Hepatic stellate cell (primary cell): ENCODE measurements at regions not wholly inside any gene's neighbourhood (a gene's known extent, or its start where the extent isn't known, plus 50 kb on each side); places are given as distances from the start of the nearest gene placed in this dataset.
"Not testable (repeated sequence)": the region's sequence is repeated elsewhere in the genome, so short reads cannot be mapped to it uniquely, and the experiment has no call there.

Experiments
- DNase-seq: peaks from one replicate; pipeline ENCODE4 v3.0.0; 2011; ENCODE audit warnings: low spot score

DNA sequence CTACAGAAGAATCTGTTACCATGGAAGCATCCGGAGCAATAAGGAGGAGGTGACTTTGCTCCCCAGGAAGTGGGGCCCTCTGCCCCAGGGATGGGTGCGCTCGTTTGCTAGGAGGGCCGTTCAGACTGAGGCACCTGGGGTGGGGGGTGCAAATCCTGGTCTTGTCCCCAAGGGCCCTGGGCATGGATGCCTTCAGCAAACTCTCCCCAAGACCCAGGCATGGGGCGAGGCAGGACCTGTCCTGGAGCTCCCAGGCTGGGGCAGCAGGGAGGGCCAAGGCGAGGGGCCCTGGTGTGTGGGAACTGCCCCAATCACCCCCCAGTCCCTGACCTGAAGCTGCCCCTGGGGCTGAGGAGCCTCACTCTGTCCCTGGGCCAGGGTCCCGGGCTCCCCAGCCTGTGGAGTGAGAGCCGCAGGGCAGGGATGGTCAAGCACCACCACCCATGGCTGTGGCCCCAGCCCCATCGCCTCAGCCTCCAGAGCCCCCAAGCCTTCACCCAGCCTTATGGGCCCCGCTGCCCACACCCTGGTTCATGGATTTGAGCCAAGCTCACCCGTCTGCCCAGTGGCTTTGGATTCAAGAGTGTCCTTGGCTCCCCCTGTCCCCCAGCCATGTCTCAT lies 240.6 kb upstream of the SGCG start:
- DNase-seq: no peak

DNA sequence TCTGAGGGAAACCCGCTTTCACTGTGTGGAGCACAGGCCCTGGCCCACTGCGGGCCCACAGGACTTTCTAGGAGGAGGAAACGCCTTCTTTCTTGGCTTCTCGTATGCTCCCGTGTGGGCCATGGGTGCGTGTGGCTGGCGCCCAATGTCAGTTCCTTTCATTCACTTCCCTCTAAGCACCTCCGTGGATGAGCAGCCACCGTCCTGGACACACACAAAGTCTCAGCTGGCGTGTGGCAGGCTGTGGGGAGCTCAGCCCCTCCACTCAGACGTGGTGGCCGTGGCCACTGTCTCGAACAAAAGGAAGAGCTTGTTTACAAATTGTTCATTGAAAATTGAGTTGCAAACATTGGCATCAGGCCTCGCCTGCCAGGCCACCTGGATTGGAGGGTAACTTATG lies 240.0 kb upstream of the SGCG start:
- DNase-seq: no peak

- DNase-seq: not testable (repeated sequence)
Observed at GRCh38 chr13:22941495-22941894, 239.3 kb upstream of the SGCG start.

DNA sequence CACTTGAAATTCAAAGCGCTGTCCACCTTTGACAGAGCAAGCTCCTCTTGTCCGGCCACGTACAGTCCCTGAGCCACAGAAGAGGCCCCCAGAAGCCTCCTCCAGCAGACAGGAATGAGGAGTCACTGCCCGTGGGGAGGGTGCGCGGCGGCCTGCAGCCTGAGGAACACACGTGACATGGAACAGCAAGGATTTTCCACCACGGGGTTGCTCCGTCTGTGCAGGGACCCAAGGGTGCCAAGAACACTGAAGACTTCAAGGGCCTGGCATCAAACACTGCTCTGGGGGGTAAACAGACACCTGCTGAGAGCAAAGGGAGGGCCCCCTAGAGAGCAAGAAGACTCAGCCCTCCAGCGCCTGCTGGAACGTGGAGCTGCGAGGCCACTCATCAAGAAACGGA lies 237.9 kb upstream of the SGCG start:
- not testable (repeated sequence) for DNase-seq

- no peak for DNase-seq
Observed at GRCh38 chr13:22944378-22944777, 236.4 kb upstream of the SGCG start.

- DNase-seq: no peak
Observed at GRCh38 chr13:22945321-22946226, 235.2 kb upstream of the SGCG start.

DNA sequence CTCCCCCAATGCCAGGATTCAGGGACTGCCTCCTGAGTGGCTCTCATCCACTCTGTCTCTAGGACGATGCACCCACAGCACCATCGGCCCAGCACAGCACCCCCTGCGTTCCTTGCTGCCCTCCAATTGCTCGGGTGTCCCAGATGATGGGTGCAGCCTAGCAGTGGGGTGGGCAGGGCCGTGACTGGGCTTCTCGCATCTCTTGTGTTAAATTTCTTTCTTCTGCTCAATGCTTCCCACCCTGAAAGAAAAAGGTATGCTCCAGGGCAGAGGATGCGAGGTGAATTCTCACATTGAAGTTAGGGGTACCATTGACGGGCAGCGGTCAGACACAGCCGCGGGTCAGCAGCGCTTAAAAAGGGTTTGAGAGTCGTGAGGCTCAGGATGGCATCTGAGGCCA lies 232.4 kb upstream of the SGCG start:
- no peak for DNase-seq

DNA sequence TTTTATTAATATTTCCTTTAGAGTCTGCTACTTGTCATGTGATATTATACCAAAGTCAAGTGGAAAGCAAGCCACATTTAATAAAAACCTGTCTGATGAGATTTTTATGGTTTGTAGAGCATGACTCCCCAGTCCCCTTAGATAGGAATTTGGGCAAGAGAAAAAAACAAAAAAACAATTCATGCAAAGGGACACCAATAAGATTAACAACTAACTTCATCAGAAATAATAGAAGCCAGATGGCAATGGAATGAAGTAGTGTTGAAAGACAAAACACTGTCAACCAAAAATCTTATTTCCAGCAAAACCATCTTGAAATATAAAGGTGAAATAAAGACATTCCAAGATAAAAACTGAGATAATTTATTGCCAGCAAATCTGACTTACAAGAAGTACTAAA lies 228.8 kb upstream of the SGCG start:
- DNase-seq: not testable (repeated sequence)

DNA sequence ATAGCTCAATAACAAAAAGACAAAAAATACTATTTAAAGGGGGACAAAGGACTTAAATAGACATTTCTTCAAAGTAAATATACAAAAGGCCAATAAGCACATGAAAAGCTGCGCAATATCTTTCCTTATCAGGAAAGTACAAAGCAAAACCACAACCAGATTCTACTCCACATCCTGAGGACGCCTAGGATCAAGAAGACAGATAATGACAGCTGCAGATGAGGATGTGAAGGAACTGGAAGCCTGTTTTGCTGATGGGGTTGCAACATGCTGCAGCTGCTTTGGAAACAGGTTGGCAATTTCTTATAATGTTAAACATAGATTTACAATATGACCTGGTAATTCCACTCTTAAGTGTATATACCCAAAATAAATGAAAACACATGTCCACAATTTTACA lies 225.6 kb upstream of the SGCG start:
- DNase-seq: not testable (repeated sequence)

DNA sequence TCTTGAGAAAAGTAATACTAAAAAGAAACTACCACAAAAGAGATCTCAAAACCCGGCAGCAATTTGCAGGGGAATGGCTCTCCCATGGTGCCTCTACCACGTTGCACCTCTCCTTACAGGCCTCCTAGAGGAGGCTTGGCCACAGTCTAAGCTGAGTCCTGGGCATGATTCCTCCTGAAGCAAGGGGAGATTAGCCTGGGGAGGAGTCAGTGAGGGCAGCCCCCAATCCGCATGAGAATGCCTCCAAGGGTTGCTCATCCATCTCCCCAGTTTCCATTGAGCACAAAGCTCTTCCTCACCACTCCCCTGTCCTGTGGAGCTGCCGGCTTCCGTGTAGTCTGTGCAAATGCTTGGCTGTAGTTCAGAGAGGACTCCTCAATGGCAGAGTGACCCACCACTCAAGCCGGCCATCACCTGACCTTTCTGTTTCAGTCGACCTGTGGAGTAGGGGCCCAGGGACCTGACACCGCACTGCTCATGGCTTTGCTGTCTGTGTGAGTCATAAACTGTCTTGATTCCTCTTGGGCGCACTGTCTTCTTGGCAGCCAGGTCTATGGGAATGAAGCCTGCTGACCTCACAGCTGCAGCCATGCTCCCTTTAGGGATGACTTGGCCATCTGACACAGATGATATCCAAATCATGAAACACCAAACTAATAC lies 224.2 kb upstream of the SGCG start:
- not testable (repeated sequence) for DNase-seq

GRCh38 chr13:22959859-22960258 lies 220.9 kb upstream of the SGCG start:
- DNase-seq: not testable (repeated sequence)

DNA sequence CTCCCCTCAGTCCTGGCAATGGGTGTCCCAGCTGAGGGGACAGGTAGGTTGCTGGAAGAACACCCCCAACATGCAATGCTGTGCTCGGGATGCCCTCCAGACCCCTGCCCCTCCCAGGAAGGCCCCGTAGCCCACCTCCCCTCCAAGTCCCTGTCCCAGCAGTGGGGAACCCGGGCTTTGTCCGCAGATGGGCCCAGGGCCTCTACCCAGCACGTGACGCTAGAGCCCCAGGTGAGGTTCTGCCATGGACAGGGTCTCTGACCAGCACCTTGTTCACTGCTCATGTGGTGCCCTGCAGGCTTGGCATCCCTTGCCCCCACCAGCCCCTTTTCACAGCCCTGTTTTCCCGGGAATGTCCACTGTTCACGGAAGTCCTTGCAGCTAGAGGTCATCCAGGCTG lies 220.0 kb upstream of the SGCG start:
- no peak for DNase-seq

- not testable (repeated sequence) for DNase-seq
Observed at GRCh38 chr13:22961342-22961741, 219.4 kb upstream of the SGCG start.

DNA sequence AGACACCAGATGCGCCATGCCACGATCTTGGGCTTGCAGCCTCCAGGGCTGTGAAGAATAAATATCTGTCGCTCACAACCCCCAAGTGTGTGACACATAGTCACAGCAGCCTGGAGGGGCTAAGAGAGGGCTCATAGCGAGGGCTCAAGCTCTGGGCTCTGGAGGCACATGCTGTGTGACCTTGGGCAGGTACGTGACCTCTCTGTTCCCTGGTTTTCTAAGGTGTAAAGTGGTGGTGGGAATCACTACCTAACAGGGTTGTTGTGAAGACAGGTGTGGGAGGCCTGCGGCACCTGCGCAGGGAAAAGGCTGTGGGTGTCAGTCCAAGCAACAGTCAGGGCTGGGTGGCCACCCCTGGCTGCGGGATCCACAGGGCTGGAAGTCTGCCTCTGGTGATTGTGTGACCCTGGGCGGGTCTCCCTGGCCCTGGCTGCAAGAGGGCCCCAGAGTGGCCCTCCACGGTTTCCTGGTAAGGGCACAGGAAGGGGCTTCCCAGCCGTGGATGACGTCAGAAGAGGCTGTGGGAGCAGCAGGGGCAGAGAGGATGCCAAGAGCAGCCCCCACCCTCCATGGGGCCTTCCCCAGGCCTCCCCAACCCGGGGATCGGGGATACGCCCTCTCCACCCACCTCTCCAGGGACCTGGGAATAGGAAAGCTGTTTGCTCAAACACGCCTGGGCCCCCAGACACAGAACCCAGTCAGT lies 218.8 kb upstream of the SGCG start:
- no peak for DNase-seq

- DNase-seq: not testable (repeated sequence)
Observed at GRCh38 chr13:22963384-22964053, 217.3 kb upstream of the SGCG start.

- no peak for DNase-seq
Observed at GRCh38 chr13:22964245-22964966, 216.4 kb upstream of the SGCG start.

- not testable (repeated sequence) for DNase-seq
Observed at GRCh38 chr13:22965011-22965857, 215.5 kb upstream of the SGCG start.

DNA sequence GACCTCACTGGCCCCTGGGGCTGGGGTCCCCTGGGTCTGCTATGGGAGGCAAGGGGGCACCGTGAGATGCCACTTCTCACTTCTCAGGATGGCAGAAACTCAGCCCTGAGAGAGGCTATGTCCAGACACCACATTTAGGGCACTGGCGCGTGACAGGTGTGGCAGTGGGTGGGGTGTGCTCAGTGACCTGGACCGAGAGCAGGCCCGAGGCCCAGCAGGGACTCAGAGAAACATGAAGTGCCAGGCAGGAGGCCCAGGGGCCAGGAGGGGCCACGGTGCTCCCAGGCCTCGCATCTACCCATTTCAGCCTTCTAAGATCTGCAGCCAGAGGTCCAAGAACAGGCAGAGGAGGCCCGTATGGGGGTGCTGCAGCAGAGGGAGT lies 214.9 kb upstream of the SGCG start:
- not testable (repeated sequence) for DNase-seq

DNA sequence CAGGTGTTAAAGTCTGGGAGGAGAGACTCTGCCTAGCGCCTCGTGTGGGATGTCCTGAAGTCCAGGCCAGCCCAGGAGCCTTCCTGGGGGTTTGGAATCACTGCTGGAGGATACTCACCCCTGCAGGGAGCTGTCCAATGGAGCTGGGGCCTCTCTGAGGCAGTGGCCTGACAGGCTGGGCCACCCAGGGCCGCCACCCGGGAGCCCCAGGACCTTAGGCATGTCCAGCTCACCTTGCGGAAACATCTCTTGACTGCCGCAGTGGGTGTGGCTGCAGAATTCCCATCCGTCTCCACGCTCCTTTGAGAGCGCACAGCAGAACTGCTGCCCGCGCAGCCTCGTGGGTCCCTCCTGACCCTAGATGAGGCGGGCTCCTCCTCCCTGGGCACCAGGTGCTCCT lies 214.0 kb upstream of the SGCG start:
- not testable (repeated sequence) for DNase-seq

GRCh38 chr13:22967669-22968068 lies 213.1 kb upstream of the SGCG start:
- DNase-seq: no peak
